ENCODE measurements at regions not wholly inside any gene's neighbourhood (a gene's known extent, or its start where the extent isn't known, plus 50 kb on each side); places are given as distances from the start of the nearest gene placed in this dataset.

DNA sequence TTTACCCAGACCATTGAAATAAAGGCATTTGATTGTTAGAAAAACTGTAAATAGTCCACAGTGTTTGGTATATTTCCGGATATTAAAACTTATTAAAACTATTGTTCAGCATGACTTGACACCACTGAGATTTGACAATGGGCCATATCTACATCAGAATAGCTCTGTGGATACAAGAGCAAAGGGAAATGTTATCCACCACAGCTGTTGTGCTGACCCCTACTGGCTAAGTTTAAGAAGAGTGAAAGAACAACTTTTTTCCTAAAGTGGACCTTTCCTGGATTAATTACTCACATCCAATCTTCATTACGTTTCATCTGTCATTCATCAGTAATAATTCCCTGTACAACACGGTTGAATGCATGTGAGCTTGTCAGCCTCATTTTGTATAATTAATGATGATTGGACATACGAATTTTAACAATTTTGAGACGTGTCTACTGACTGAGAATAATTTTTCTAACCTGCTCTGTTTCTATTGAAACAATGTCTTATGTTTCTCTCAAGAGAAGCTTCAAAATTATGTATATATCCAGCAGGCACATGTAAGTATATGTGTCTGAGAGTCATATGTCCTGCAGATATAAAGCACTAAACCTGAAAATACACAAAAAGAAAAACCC, 1952.6 kb downstream of the MAT2B start:
- in situ Hi-C loops (cut with MboI; ENCODE audit: low pct_ligation_motif_present in 1 of 4, low pct_unique_long_range_greater_than_20kb in 1 of 4, low sequenced_read_pairs in 3 of 4) (no loop called here), intact Hi-C loops (cut with DNase I; ENCODE audit: low total_unique reads) (no loop called here)
- no peak for DNase-seq
- H3K36me3 ChIP-seq, result no peaks in the 10 kb centered on the region
- H3K4me3 ChIP-seq, result no peak overlapping the region
- H3K4me1 ChIP-seq, result no peaks in the 10 kb centered on the region
- WGBS, 2 donors (ENCODE audit: low coverage in 1 of 2), result 21 to 28% methylated on average over 5 of the region's 5 CpGs
- H3K27me3 ChIP-seq, result no peaks in the 10 kb centered on the region
- no peak for TF ChIP-seq POLR2AphosphoS5 (IDR thresholded peaks at IDR 0.05)
- TF ChIP-seq, protein P1, sequence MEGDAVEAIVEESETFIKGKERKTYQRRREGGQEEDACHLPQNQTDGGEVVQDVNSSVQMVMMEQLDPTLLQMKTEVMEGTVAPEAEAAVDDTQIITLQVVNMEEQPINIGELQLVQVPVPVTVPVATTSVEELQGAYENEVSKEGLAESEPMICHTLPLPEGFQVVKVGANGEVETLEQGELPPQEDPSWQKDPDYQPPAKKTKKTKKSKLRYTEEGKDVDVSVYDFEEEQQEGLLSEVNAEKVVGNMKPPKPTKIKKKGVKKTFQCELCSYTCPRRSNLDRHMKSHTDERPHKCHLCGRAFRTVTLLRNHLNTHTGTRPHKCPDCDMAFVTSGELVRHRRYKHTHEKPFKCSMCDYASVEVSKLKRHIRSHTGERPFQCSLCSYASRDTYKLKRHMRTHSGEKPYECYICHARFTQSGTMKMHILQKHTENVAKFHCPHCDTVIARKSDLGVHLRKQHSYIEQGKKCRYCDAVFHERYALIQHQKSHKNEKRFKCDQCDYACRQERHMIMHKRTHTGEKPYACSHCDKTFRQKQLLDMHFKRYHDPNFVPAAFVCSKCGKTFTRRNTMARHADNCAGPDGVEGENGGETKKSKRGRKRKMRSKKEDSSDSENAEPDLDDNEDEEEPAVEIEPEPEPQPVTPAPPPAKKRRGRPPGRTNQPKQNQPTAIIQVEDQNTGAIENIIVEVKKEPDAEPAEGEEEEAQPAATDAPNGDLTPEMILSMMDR (IDR thresholded peaks at IDR 0.05), result peak in 4 of 5 experiments; percentile 19 to 42 (median 32)
- no peaks in the 10 kb centered on the region for H3K9me3 ChIP-seq
- no peak overlapping the region for H3K27ac ChIP-seq

- H3K4me1 ChIP-seq, result no peaks in the 10 kb centered on the region
- no peaks in the 10 kb centered on the region for H3K27me3 ChIP-seq
- H3K27ac ChIP-seq, result no peak overlapping the region
- in situ Hi-C loops (cut with MboI; ENCODE audit: low pct_ligation_motif_present in 1 of 4, low pct_unique_long_range_greater_than_20kb in 1 of 4, low sequenced_read_pairs in 3 of 4), result no loop called here
- H3K9me3 ChIP-seq, result no peaks in the 10 kb centered on the region
- TF ChIP-seq POLR2A (IDR thresholded peaks at IDR 0.05) (no peak), POLR2AphosphoS5 (IDR thresholded peaks at IDR 0.05) (no peak), EP300 (IDR thresholded peaks at IDR 0.05; ENCODE audit: low read depth) (no peak)
- TF ChIP-seq, protein P1 (IDR thresholded peaks at IDR 0.05), result no peak
- no peak overlapping the region for H3K4me3 ChIP-seq
- intact Hi-C loops (cut with DNase I; ENCODE audit: low total_unique reads), result no loop called here
- no peak for DNase-seq
- H3K36me3 ChIP-seq, result no peaks in the 10 kb centered on the region
These were observed 1953.8 kb downstream of the MAT2B start for GRCh38 chr5:165459232-165459631.

GRCh38 chr5:165460911-165461310, 1955.5 kb downstream of the MAT2B start:
- no peak for DNase-seq
- Histone ChIP-seq H3K27ac (no peak overlapping the region), H3K27me3 (no peaks in the 10 kb centered on the region), H3K36me3 (no peaks in the 10 kb centered on the region), H3K4me3 (no peak overlapping the region), H3K9me3 (no peaks in the 10 kb centered on the region), H3K4me1 (no peaks in the 10 kb centered on the region)
- intact Hi-C loops (cut with DNase I; ENCODE audit: low total_unique reads) (no loop called here), in situ Hi-C loops (cut with MboI; ENCODE audit: low pct_ligation_motif_present in 1 of 4, low pct_unique_long_range_greater_than_20kb in 1 of 4, low sequenced_read_pairs in 3 of 4) (no loop called here)
- 58 to 85% methylated on average over 3 to 4 of the region's 4 CpGs for WGBS, 2 donors (ENCODE audit: low coverage in 1 of 2)
- no peak for TF ChIP-seq EP300 (IDR thresholded peaks at IDR 0.05; ENCODE audit: low read depth)
- TF ChIP-seq, protein P1 (IDR thresholded peaks at IDR 0.05), result no peak
- no peak for TF ChIP-seq POLR2A (IDR thresholded peaks at IDR 0.05)
- TF ChIP-seq POLR2AphosphoS5 (IDR thresholded peaks at IDR 0.05), result no peak

DNA sequence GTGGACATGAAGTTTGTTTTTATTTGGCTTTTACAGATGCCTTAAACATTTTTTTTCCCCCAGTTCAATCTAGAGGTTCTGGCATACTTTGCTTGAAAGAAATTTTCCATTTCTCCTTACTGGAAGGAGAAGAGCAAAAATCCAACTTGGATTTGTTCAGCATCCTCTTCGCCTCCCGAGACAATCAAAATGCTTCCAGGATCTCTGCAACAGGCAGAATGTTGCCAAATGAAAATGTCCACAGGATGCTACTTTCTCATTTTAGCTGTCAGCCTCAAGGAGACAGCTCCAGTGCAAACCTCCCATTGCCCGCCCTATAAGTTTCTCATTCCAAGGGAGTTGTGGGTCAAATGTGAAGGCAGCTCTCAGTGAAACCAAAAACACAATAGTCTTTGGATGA, 1972.1 kb downstream of the MAT2B start:
- in situ Hi-C loops (cut with MboI; ENCODE audit: low pct_ligation_motif_present in 1 of 4, low pct_unique_long_range_greater_than_20kb in 1 of 4, low sequenced_read_pairs in 3 of 4) (no loop called here), intact Hi-C loops (cut with DNase I; ENCODE audit: low total_unique reads) (no loop called here)
- TF ChIP-seq, protein P1 (IDR thresholded peaks at IDR 0.05), result no peak
- TF ChIP-seq EP300 (IDR thresholded peaks at IDR 0.05; ENCODE audit: low read depth), result no peak
- no peak for TF ChIP-seq POLR2AphosphoS5 (IDR thresholded peaks at IDR 0.05)
- TF ChIP-seq POLR2A (IDR thresholded peaks at IDR 0.05), result no peak
- Histone ChIP-seq H3K36me3 (no peaks in the 10 kb centered on the region), H3K27ac (no peak overlapping the region), H3K27me3 (no peaks in the 10 kb centered on the region), H3K4me1 (no peaks in the 10 kb centered on the region), H3K9me3 (no peaks in the 10 kb centered on the region), H3K4me3 (no peak overlapping the region)
- WGBS, 2 donors (ENCODE audit: low coverage in 1 of 2), result 81 to 86% methylated on average over 3 of the region's 3 CpGs
- DNase-seq, result no peak

Data from transverse colon (tissue), 4 donors.